Sigmoid colon (tissue), 4 donors: ENCODE measurements at regions not wholly inside any gene's neighbourhood (a gene's known extent, or its start where the extent isn't known, plus 50 kb on each side); places are given as distances from the start of the nearest gene placed in this dataset.

Experiments used
- CTCF ChIP-seq, 4 experiments: fragments of 450-650 bp in 3 of 4; fragments of 200-600 bp in 1 of 4; IDR thresholded peaks; one replicate each; pipeline ENCODE4 v1.5.1; 2016 to 2019; ENCODE audit warnings: antibody characterized with exemption in 4 of 4, mild to moderate bottlenecking in 3 of 4, moderate library complexity in 2 of 4
- POLR2A ChIP-seq, 2 donors: fragments of 450-650 bp; IDR thresholded peaks; one replicate each; pipeline ENCODE4 v1.6.1; 2016; ENCODE audit warnings: antibody characterized with exemption in 2 of 2, mild to moderate bottlenecking in 2 of 2, moderate library complexity in 2 of 2
- POLR2AphosphoS5 ChIP-seq, 4 donors: sonication (generic); formaldehyde crosslinking; IDR thresholded peaks; one replicate each; pipeline ENCODE4 v1.6.1; 2017; ENCODE audit warnings: antibody characterized with exemption in 4 of 4

GRCh38 chr4:54976682-54977081 is 148.7 kb downstream of the KDR start:
- TF ChIP-seq POLR2A (IDR thresholded peaks at IDR 0.05): no peak
- TF ChIP-seq CTCF (IDR thresholded peaks at IDR 0.05): no peak
- TF ChIP-seq POLR2AphosphoS5 (IDR thresholded peaks at IDR 0.05): no peak
